ENCODE measurements at regions not wholly inside any gene's neighbourhood (a gene's known extent, or its start where the extent isn't known, plus 50 kb on each side); places are given as distances from the start of the nearest gene placed in this dataset.

DNA sequence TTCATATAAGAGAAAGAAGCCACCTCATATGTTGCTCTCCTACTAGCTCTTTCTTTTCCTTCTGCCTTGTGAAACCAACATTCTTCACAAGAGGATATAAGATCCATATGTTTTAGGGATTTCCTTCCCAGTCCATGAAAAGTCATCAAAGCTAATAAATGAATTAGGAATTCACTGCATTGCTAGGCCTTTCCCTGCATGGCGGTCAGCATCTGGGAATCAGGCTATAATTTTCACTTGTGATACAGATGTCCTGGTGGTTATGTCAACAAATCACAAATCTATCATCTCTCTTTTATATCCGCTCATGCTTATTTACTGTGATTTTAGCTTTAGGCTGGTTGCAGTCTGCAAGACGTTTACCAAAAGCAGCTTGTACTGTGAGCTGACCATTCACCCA is 510.0 kb downstream of the NLGN4X start:
- H3K4me1 ChIP-seq (ENCODE audit: insufficient read depth, low read length) = no peaks in the 10 kb centered on the region
- H3K4me3 Mint-ChIP-seq (ENCODE audit: unreplicated experiment) = no peak overlapping the region
- no peaks in the 10 kb centered on the region for H3K79me2 ChIP-seq (ENCODE audit: insufficient read depth, low read length)
- no peak overlapping the region for H2AFZ ChIP-seq (ENCODE audit: low read depth, low read length)
- no peaks in the 10 kb centered on the region for H3K9me3 Mint-ChIP-seq (ENCODE audit: unreplicated experiment)
- H3K27ac ChIP-seq (ENCODE audit: low read depth, low read length) = no peak overlapping the region
- H3K4me2 ChIP-seq (ENCODE audit: low read length) = no peak overlapping the region
- no peaks in the 10 kb centered on the region for H3K4me1 Mint-ChIP-seq (ENCODE audit: low read depth, unreplicated experiment)
- no peak for TF ChIP-seq EZH2 (IDR thresholded peaks at IDR 0.05; ENCODE audit: insufficient read depth, low read length)
- TF ChIP-seq CTCF (IDR thresholded peaks at IDR 0.05; ENCODE audit: insufficient read depth, low read depth, low read length) = no peak
- no peaks in the 10 kb centered on the region for H3K36me3 Mint-ChIP-seq (ENCODE audit: low read depth, unreplicated experiment)
- H3K27me3 ChIP-seq (ENCODE audit: insufficient read depth, low read length) = no peaks in the 10 kb centered on the region
- no peak overlapping the region for H3K27ac Mint-ChIP-seq (ENCODE audit: unreplicated experiment)
- H3K9ac ChIP-seq (ENCODE audit: low read length) = no peak overlapping the region
- H4K20me1 ChIP-seq (ENCODE audit: insufficient read depth, low read length) = no peaks in the 10 kb centered on the region
- no peak overlapping the region for H3K4me3 ChIP-seq (ENCODE audit: insufficient read depth, low read depth, low read length)
- peak; percentile 39 for FAIRE-seq
- H3K9me3 ChIP-seq (ENCODE audit: insufficient read depth, low read depth, low read length) = no peaks in the 10 kb centered on the region
- H3K36me3 ChIP-seq (ENCODE audit: insufficient read depth, low read length) = no peaks in the 10 kb centered on the region
- no peak for DNase-seq (ENCODE audit: low read depth)
- no peaks in the 10 kb centered on the region for H3K27me3 Mint-ChIP-seq (ENCODE audit: low read depth, unreplicated experiment)

- Histone ChIP-seq H3K4me3 (ENCODE audit: insufficient read depth, low read depth, low read length) (no peak overlapping the region), H3K36me3 (ENCODE audit: insufficient read depth, low read length) (no peaks in the 10 kb centered on the region), H3K27me3 (ENCODE audit: insufficient read depth, low read length) (no peaks in the 10 kb centered on the region), H3K4me2 (ENCODE audit: low read length) (no peak overlapping the region), H4K20me1 (ENCODE audit: insufficient read depth, low read length) (no peaks in the 10 kb centered on the region), H3K9me3 (ENCODE audit: insufficient read depth, low read depth, low read length) (no peaks in the 10 kb centered on the region), H3K79me2 (ENCODE audit: insufficient read depth, low read length) (no peaks in the 10 kb centered on the region), H3K27ac (ENCODE audit: low read depth, low read length) (no peak overlapping the region), H3K9ac (ENCODE audit: low read length) (no peak overlapping the region), H3K4me1 (ENCODE audit: insufficient read depth, low read length) (no peaks in the 10 kb centered on the region), H2AFZ (ENCODE audit: low read depth, low read length) (no peak overlapping the region)
- H3K4me1 Mint-ChIP-seq (ENCODE audit: low read depth, unreplicated experiment) = no peaks in the 10 kb centered on the region
- H3K9me3 Mint-ChIP-seq (ENCODE audit: unreplicated experiment) = no peaks in the 10 kb centered on the region
- H3K36me3 Mint-ChIP-seq (ENCODE audit: low read depth, unreplicated experiment) = no peaks in the 10 kb centered on the region
- no peaks in the 10 kb centered on the region for H3K27me3 Mint-ChIP-seq (ENCODE audit: low read depth, unreplicated experiment)
- TF ChIP-seq CTCF (IDR thresholded peaks at IDR 0.05; ENCODE audit: insufficient read depth, low read depth, low read length) (no peak), EZH2 (IDR thresholded peaks at IDR 0.05; ENCODE audit: insufficient read depth, low read length) (no peak)
- H3K27ac Mint-ChIP-seq (ENCODE audit: unreplicated experiment) = no peak overlapping the region
- DNase-seq (ENCODE audit: low read depth) (no peak), FAIRE-seq (peak; percentile 88)
- no peak overlapping the region for H3K4me3 Mint-ChIP-seq (ENCODE audit: unreplicated experiment)
Measured at GRCh38 chrX:5716666-5717065, 512.0 kb downstream of the NLGN4X start.

DNA sequence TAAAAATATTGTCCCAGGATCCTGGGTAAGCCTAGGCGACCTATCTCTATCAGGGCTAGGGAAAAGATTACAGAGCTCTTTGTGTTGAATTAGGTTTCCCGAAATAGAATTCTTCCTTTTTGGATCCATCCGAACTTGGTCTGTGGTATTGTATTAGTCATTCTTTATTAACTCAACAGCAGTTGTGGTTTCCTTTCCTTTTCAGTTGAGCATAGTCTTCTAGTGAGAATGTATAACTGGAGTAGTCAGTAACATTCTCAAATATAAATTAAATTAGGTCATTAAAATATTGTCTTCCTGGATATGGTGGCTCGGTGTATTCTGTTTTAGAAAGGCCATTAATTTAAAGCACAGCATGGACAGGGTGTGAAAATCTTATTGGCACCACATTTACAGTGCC is 520.4 kb downstream of the NLGN4X start:
- no peaks in the 10 kb centered on the region for H3K9me3 ChIP-seq (ENCODE audit: insufficient read depth, low read depth, low read length)
- peak overlapping the region; percentile 57 for H3K4me2 ChIP-seq (ENCODE audit: low read length)
- TF ChIP-seq CTCF (IDR thresholded peaks at IDR 0.05; ENCODE audit: insufficient read depth, low read depth, low read length) = no peak
- TF ChIP-seq EZH2 (IDR thresholded peaks at IDR 0.05; ENCODE audit: insufficient read depth, low read length) = no peak
- no peak overlapping the region for H2AFZ ChIP-seq (ENCODE audit: low read depth, low read length)
- no peaks in the 10 kb centered on the region for H3K9me3 Mint-ChIP-seq (ENCODE audit: unreplicated experiment)
- no peaks in the 10 kb centered on the region for H3K27me3 Mint-ChIP-seq (ENCODE audit: low read depth, unreplicated experiment)
- no peak overlapping the region for H3K4me3 Mint-ChIP-seq (ENCODE audit: unreplicated experiment)
- H3K27me3 ChIP-seq (ENCODE audit: insufficient read depth, low read length) = no peaks in the 10 kb centered on the region
- H3K4me1 ChIP-seq (ENCODE audit: insufficient read depth, low read length) = peaks cover 3% of the 10 kb centered on the region
- H3K9ac ChIP-seq (ENCODE audit: low read length) = no peak overlapping the region
- peaks cover 6% of the 10 kb centered on the region for H3K4me1 Mint-ChIP-seq (ENCODE audit: low read depth, unreplicated experiment)
- no peak overlapping the region for H3K27ac Mint-ChIP-seq (ENCODE audit: unreplicated experiment)
- no peaks in the 10 kb centered on the region for H4K20me1 ChIP-seq (ENCODE audit: insufficient read depth, low read length)
- no peak overlapping the region for H3K4me3 ChIP-seq (ENCODE audit: insufficient read depth, low read depth, low read length)
- no peaks in the 10 kb centered on the region for H3K79me2 ChIP-seq (ENCODE audit: insufficient read depth, low read length)
- no peaks in the 10 kb centered on the region for H3K36me3 Mint-ChIP-seq (ENCODE audit: low read depth, unreplicated experiment)
- no peaks in the 10 kb centered on the region for H3K36me3 ChIP-seq (ENCODE audit: insufficient read depth, low read length)
- FAIRE-seq (peak; percentile 78), DNase-seq (ENCODE audit: low read depth) (peak; percentile 74)
- H3K27ac ChIP-seq (ENCODE audit: low read depth, low read length) = no peak overlapping the region

All from astrocyte (in vitro differentiated cells and primary cell).